HG03060 (cell line): ENCODE measurements at regions not wholly inside any gene's neighbourhood (a gene's known extent, or its start where the extent isn't known, plus 50 kb on each side); places are given as distances from the start of the nearest gene placed in this dataset.

Experiments
- ATAC-seq: cut with Tn5 transposase; IDR thresholded peaks from one replicate; pipeline ENCODE4 v1.9.1; 2021; ENCODE audit warnings: low read depth, moderate number of reproducible peaks; ENCODE audit not compliant: unreplicated experiment

- no peak for ATAC-seq
These were observed 633.1 kb downstream of the CDH26 start for GRCh38 chr20:60591172-60591799.

- ATAC-seq, result no peak
These were observed 640.3 kb downstream of the CDH26 start for GRCh38 chr20:60598528-60598927.

- ATAC-seq, result no peak
These were observed 641.2 kb downstream of the CDH26 start for GRCh38 chr20:60599381-60599780.

GRCh38 chr20:60600036-60600435 lies 641.8 kb downstream of the CDH26 start:
- no peak for ATAC-seq

- ATAC-seq, result no peak
These were observed 628.0 kb upstream of the CDH4 start for GRCh38 chr20:60624066-60624465.

- no peak for ATAC-seq
These were observed 624.1 kb upstream of the CDH4 start for GRCh38 chr20:60627751-60628565.

GRCh38 chr20:60628749-60629148 lies 623.3 kb upstream of the CDH4 start:
- no peak for ATAC-seq

GRCh38 chr20:60629206-60629605 lies 622.9 kb upstream of the CDH4 start:
- no peak for ATAC-seq

GRCh38 chr20:60630609-60631008 lies 621.5 kb upstream of the CDH4 start:
- no peak for ATAC-seq

- no peak for ATAC-seq
These were observed 620.3 kb upstream of the CDH4 start for GRCh38 chr20:60631585-60632287.

GRCh38 chr20:60632391-60633262 lies 619.4 kb upstream of the CDH4 start:
- no peak for ATAC-seq

GRCh38 chr20:60634491-60635172 lies 617.4 kb upstream of the CDH4 start:
- no peak for ATAC-seq

GRCh38 chr20:60636417-60636816 lies 615.6 kb upstream of the CDH4 start:
- ATAC-seq, result no peak

GRCh38 chr20:60637801-60638200 lies 614.3 kb upstream of the CDH4 start:
- no peak for ATAC-seq

GRCh38 chr20:60638430-60639098 lies 613.5 kb upstream of the CDH4 start:
- no peak for ATAC-seq

GRCh38 chr20:60641879-60642447 lies 610.1 kb upstream of the CDH4 start:
- no peak for ATAC-seq

GRCh38 chr20:60642541-60642940 lies 609.5 kb upstream of the CDH4 start:
- ATAC-seq, result no peak

GRCh38 chr20:60648556-60648955 lies 603.5 kb upstream of the CDH4 start:
- ATAC-seq, result no peak

GRCh38 chr20:60649541-60649940 lies 602.5 kb upstream of the CDH4 start:
- ATAC-seq, result no peak
